SH-SY5Y (cell line): ENCODE measurements at regions not wholly inside any gene's neighbourhood (a gene's known extent, or its start where the extent isn't known, plus 50 kb on each side); places are given as distances from the start of the nearest gene placed in this dataset.

ENCODE experiments used
- GATA2 ChIP-seq: IDR thresholded peaks from 2 replicates; pipeline ENCODE4 v1.6.1; 2011; ENCODE audit warnings: mild to moderate bottlenecking, low read depth, low read length
- GATA3 ChIP-seq: IDR thresholded peaks from 2 replicates; pipeline ENCODE4 v1.6.1; 2011; ENCODE audit warnings: low read depth, mild to moderate bottlenecking, low read length, moderate library complexity

DNA sequence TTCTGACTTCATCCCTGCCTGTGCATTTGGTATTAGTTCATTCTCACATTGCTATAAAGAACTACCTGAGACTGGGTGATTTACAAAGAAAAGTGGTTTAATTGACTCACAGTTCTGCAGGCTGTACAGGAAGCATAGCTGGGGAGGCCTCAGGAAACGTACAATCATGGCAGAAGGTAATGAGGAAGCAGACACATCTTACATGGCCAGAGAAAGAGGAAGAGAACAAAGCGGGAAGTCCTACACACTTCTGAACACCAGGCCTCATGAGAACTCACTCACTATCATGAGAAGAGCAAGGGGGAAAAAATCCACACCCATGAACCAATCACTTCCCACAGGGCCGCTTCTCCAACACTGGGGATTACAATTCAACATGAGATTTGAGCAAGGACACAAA is 303.9 kb downstream of the CBLN4 start:
- TF ChIP-seq GATA2 = no peak
- no peak for TF ChIP-seq GATA3
